Tibial nerve (tissue), 4 donors: ENCODE measurements at regions not wholly inside any gene's neighbourhood (a gene's known extent, or its start where the extent isn't known, plus 50 kb on each side); places are given as distances from the start of the nearest gene placed in this dataset.

ENCODE experiments used
- EP300 ChIP-seq, 2 donors: sonication (generic); formaldehyde crosslinking; IDR thresholded peaks; one replicate each; pipeline ENCODE4 v1.6.1; 2017; ENCODE audit warnings: antibody characterized with exemption in 2 of 2, mild to moderate bottlenecking in 1 of 2
- POLR2A ChIP-seq, 2 donors: fragments of 450-650 bp; IDR thresholded peaks; one replicate each; pipeline ENCODE4 v1.6.1; 2017; ENCODE audit warnings: antibody characterized with exemption in 2 of 2, mild to moderate bottlenecking in 2 of 2, moderate library complexity in 2 of 2
- TF ChIP-seq, protein P1 (sequence below), 5 experiments: fragments of 200-600 bp in 3 of 5; fragments of 450-650 bp in 2 of 5; sonication (generic) in 3 of 5; IDR thresholded peaks; one replicate each; pipeline ENCODE4 v1.5.1; 2016 to 2019; ENCODE audit warnings: antibody characterized with exemption in 5 of 5, mild to moderate bottlenecking in 3 of 5, moderate library complexity in 2 of 5

DNA sequence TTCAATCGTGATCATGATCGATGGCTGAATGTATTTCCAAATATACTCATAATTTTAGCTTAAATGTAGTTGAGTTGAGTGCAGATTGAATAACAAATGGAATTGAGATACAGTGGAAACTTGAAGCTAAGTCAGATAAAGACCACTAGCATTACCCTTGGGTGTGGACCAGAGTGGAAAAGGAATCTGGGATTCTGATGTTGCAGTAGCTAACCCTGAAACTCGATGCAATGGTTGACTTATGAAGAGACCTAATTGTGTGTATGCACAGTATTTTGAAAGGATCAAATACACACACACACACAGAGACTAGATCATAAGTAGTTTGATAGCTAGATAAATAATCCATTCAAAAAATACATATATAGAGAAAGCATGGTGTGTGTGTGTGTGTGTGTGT lies 135.8 kb downstream of the RXFP2 start:
- no peak for TF ChIP-seq POLR2A (IDR thresholded peaks at IDR 0.05)
- TF ChIP-seq, protein P1, sequence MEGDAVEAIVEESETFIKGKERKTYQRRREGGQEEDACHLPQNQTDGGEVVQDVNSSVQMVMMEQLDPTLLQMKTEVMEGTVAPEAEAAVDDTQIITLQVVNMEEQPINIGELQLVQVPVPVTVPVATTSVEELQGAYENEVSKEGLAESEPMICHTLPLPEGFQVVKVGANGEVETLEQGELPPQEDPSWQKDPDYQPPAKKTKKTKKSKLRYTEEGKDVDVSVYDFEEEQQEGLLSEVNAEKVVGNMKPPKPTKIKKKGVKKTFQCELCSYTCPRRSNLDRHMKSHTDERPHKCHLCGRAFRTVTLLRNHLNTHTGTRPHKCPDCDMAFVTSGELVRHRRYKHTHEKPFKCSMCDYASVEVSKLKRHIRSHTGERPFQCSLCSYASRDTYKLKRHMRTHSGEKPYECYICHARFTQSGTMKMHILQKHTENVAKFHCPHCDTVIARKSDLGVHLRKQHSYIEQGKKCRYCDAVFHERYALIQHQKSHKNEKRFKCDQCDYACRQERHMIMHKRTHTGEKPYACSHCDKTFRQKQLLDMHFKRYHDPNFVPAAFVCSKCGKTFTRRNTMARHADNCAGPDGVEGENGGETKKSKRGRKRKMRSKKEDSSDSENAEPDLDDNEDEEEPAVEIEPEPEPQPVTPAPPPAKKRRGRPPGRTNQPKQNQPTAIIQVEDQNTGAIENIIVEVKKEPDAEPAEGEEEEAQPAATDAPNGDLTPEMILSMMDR (IDR thresholded peaks at IDR 0.05): no peak
- TF ChIP-seq EP300 (IDR thresholded peaks at IDR 0.05): no peak
